ENCODE measurements at regions not wholly inside any gene's neighbourhood (a gene's known extent, or its start where the extent isn't known, plus 50 kb on each side); places are given as distances from the start of the nearest gene placed in this dataset.

- Histone ChIP-seq H3K27me3 (no peaks in the 10 kb centered on the region), H3K9me2 (replicated peaks; ENCODE audit: insufficient read depth) (no peaks in the 10 kb centered on the region), H2AFZ (no peak overlapping the region), H3K4me3 (no peak overlapping the region), H3K36me3 (replicated peaks; ENCODE audit: insufficient read depth, low read depth) (no peaks in the 10 kb centered on the region), H3K4me1 (ENCODE audit: insufficient read depth) (peaks cover 2% of the 10 kb centered on the region), H3K9me3 (ENCODE audit: low read depth) (no peaks in the 10 kb centered on the region), H4K20me1 (ENCODE audit: insufficient read depth, poor library complexity, severe bottlenecking) (no peaks in the 10 kb centered on the region), H3K4me2 (no peak overlapping the region), H3K79me2 (no peaks in the 10 kb centered on the region), H3K27ac (no peak overlapping the region)
- WGBS (ENCODE audit: low lambda C conversion rate, missing lambda C conversion rate), result 77% methylated on average over 14 of the region's 14 CpGs
- DNase-seq (ENCODE audit: low spot score), result no peak
- TF ChIP-seq EZH2 (IDR thresholded peaks at IDR 0.05; ENCODE audit: borderline replicate concordance), result no peak
- TF ChIP-seq EZH2phosphoT487 (IDR thresholded peaks at IDR 0.05; ENCODE audit: low read depth, severe bottlenecking, unreplicated experiment), result no peak
- TF ChIP-seq CTCF (IDR thresholded peaks at IDR 0.05; ENCODE audit: poor library complexity), result no peak
Observed at GRCh38 chr9:134243778-134244467, 79.6 kb upstream of the RNU6ATAC start.

GRCh38 chr9:134245179-134245578 lies 80.8 kb upstream of the RNU6ATAC start:
- no peaks in the 10 kb centered on the region for H3K9me3 ChIP-seq (ENCODE audit: low read depth)
- 92% methylated on average over 11 of the region's 11 CpGs for WGBS (ENCODE audit: low lambda C conversion rate, missing lambda C conversion rate)

GRCh38 chr9:134247918-134248631 lies 78.2 kb upstream of the RXRA start:
- no peak for DNase-seq (ENCODE audit: low spot score)
- no peaks in the 10 kb centered on the region for H3K79me2 ChIP-seq
- no peak overlapping the region for H3K4me3 ChIP-seq
- TF ChIP-seq CTCF (IDR thresholded peaks at IDR 0.05; ENCODE audit: poor library complexity), result no peak
- no peak for TF ChIP-seq EZH2phosphoT487 (IDR thresholded peaks at IDR 0.05; ENCODE audit: low read depth, severe bottlenecking, unreplicated experiment)
- no peak for TF ChIP-seq EZH2 (IDR thresholded peaks at IDR 0.05; ENCODE audit: borderline replicate concordance)
- 73% methylated on average over 5 of the region's 5 CpGs for WGBS (ENCODE audit: low lambda C conversion rate, missing lambda C conversion rate)
- no peaks in the 10 kb centered on the region for H4K20me1 ChIP-seq (ENCODE audit: insufficient read depth, poor library complexity, severe bottlenecking)
- no peaks in the 10 kb centered on the region for H3K9me2 ChIP-seq (replicated peaks; ENCODE audit: insufficient read depth)
- H3K27me3 ChIP-seq, result no peaks in the 10 kb centered on the region
- no peak overlapping the region for H3K27ac ChIP-seq
- no peaks in the 10 kb centered on the region for H3K36me3 ChIP-seq (replicated peaks; ENCODE audit: insufficient read depth, low read depth)
- no peak overlapping the region for H3K4me2 ChIP-seq
- no peaks in the 10 kb centered on the region for H3K9me3 ChIP-seq (ENCODE audit: low read depth)
- no peaks in the 10 kb centered on the region for H3K4me1 ChIP-seq (ENCODE audit: insufficient read depth)
- H2AFZ ChIP-seq, result no peak overlapping the region

More at GRCh38 chr9:134245179-134245578, 80.8 kb upstream of the RNU6ATAC start:
- no peaks in the 10 kb centered on the region for H3K9me2 ChIP-seq (replicated peaks; ENCODE audit: insufficient read depth)
- no peak for DNase-seq (ENCODE audit: low spot score)
- H3K79me2 ChIP-seq, result no peaks in the 10 kb centered on the region
- no peaks in the 10 kb centered on the region for H3K27me3 ChIP-seq
- no peaks in the 10 kb centered on the region for H4K20me1 ChIP-seq (ENCODE audit: insufficient read depth, poor library complexity, severe bottlenecking)
- no peak overlapping the region for H2AFZ ChIP-seq
- no peak overlapping the region for H3K4me3 ChIP-seq
- H3K4me1 ChIP-seq (ENCODE audit: insufficient read depth), result no peaks in the 10 kb centered on the region
- no peaks in the 10 kb centered on the region for H3K36me3 ChIP-seq (replicated peaks; ENCODE audit: insufficient read depth, low read depth)
- H3K4me2 ChIP-seq, result no peak overlapping the region
- no peak overlapping the region for H3K27ac ChIP-seq
- no peak for TF ChIP-seq CTCF (IDR thresholded peaks at IDR 0.05; ENCODE audit: poor library complexity)
- TF ChIP-seq EZH2 (IDR thresholded peaks at IDR 0.05; ENCODE audit: borderline replicate concordance), result no peak

Data from hepatocyte (in vitro differentiated cells).